ENCODE measurements at regions not wholly inside any gene's neighbourhood (a gene's known extent, or its start where the extent isn't known, plus 50 kb on each side); places are given as distances from the start of the nearest gene placed in this dataset.

DNA sequence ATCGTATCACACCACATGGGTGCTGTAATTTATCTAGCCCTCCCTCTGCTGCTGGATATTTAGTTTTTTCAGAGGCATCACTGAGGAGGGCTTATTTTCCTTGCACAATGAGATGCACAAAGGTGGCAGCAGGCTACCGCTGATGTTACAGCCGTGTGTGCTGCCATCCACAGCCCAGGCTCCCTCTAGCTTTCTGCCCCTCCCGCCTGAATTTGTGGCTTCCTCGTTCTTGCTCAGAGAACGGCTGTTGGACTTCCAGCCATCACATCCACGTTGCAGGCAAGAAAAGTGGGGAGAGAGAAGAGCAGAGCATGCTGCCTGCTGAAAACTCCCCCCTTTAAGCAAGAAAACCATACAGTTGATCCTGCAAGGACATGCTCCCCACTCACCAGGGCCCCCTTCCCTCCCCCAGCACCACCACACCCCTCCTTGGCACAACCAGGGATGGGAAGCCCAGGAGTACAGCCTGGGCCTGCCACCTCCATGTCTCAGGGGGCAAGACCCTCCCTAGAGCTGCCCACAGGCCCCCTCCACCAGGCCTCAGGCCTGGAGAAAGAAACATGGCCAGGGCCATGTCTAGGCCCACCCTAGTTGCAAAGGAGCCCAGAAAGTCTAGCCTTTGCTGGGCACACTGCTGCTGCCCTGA is 102.6 kb downstream of the MRPL14 start:
- Histone ChIP-seq H3K79me2 (ENCODE audit: insufficient read depth, low read length) (no peaks in the 10 kb centered on the region), H3K4me3 (ENCODE audit: low read length, poor library complexity, severe bottlenecking) (no peak overlapping the region), H3K9ac (ENCODE audit: low read depth, low read length, poor library complexity, severe bottlenecking) (peak overlapping the region; percentile 34), H3K27me3 (ENCODE audit: insufficient read depth, low read length, poor library complexity, severe bottlenecking) (no peaks in the 10 kb centered on the region), H3K36me3 (ENCODE audit: insufficient read depth, low read length) (no peaks in the 10 kb centered on the region), H3K4me1 (ENCODE audit: insufficient read depth, low read length, poor library complexity, severe bottlenecking) (peaks cover 9% of the 10 kb centered on the region), H3K9me3 (ENCODE audit: insufficient read depth, low read depth, low read length) (no peaks in the 10 kb centered on the region), H4K20me1 (ENCODE audit: insufficient read depth, low read length, poor library complexity, severe bottlenecking) (no peaks in the 10 kb centered on the region), H3F3A (ENCODE audit: low read depth) (no peaks in the 10 kb centered on the region), H3K4me2 (ENCODE audit: low read depth, low read length, poor library complexity, severe bottlenecking) (peak overlapping the region; percentile 36), H3K9me2 (replicated peaks; ENCODE audit: low read depth, low read length) (no peaks in the 10 kb centered on the region), H2AFZ (ENCODE audit: low read length) (peak overlapping the region; percentile 16; the same call in 1 of the 2 replicates)
- no peak for TF ChIP-seq EZH2phosphoT487 (IDR thresholded peaks at IDR 0.05; ENCODE audit: borderline replicate concordance)
- TF ChIP-seq, protein P1, sequence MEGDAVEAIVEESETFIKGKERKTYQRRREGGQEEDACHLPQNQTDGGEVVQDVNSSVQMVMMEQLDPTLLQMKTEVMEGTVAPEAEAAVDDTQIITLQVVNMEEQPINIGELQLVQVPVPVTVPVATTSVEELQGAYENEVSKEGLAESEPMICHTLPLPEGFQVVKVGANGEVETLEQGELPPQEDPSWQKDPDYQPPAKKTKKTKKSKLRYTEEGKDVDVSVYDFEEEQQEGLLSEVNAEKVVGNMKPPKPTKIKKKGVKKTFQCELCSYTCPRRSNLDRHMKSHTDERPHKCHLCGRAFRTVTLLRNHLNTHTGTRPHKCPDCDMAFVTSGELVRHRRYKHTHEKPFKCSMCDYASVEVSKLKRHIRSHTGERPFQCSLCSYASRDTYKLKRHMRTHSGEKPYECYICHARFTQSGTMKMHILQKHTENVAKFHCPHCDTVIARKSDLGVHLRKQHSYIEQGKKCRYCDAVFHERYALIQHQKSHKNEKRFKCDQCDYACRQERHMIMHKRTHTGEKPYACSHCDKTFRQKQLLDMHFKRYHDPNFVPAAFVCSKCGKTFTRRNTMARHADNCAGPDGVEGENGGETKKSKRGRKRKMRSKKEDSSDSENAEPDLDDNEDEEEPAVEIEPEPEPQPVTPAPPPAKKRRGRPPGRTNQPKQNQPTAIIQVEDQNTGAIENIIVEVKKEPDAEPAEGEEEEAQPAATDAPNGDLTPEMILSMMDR (conservative IDR thresholded peaks at IDR 0.05; ENCODE audit: low read length) = no peak

DNA sequence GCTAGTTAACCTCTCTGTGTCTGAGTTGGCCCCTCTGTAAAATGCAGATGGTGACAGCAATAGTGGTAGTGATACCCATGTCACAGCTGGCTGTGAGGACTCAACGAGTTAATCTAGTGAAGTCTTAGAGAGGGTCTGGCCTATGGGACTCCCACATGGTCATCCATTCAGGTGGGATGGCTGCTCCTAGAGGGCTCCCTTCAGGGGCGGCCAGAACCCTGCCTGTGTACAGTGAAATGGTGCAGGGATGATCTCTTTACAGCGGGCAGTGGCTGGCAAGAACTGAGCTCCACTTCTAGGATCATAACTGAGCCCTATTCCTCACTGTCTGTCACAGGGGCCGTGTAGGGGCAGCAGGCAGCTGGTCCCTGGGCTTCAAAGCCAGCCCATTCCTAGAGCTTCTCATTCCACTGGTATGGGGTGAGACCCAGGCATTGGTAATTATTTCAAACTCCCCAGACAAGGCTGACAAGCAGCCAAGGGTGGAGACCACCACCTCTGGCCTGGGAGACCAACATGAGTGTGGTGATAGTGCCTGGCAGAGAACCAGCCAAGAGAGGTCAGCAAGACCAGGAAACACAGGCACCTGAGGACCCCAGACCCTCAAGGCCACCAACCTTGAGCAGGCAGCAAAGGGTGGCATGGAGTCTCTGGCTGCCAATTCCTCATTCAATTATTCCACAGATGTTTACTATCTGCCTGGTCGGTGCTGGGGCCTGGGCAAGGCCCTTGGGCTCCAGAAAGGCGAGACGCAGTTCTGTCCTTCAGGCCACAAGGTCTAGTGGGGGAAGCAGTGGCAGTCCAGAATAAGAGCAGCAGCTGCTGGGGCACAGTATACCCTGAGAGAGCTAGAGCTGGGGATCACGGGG is 103.4 kb downstream of the MRPL14 start:
- no peaks in the 10 kb centered on the region for H3K27me3 ChIP-seq (ENCODE audit: insufficient read depth, low read length, poor library complexity, severe bottlenecking)
- H3F3A ChIP-seq (ENCODE audit: low read depth) = no peaks in the 10 kb centered on the region
- H4K20me1 ChIP-seq (ENCODE audit: insufficient read depth, low read length, poor library complexity, severe bottlenecking) = no peaks in the 10 kb centered on the region
- no peak overlapping the region for H3K4me3 ChIP-seq (ENCODE audit: low read length, poor library complexity, severe bottlenecking)
- H3K4me1 ChIP-seq (ENCODE audit: insufficient read depth, low read length, poor library complexity, severe bottlenecking) = peaks cover 9% of the 10 kb centered on the region
- no peak overlapping the region for H3K9ac ChIP-seq (ENCODE audit: low read depth, low read length, poor library complexity, severe bottlenecking)
- TF ChIP-seq EZH2phosphoT487 (IDR thresholded peaks at IDR 0.05; ENCODE audit: borderline replicate concordance) = no peak
- TF ChIP-seq, protein P1 (conservative IDR thresholded peaks at IDR 0.05; ENCODE audit: low read length) = no peak
- no peaks in the 10 kb centered on the region for H3K36me3 ChIP-seq (ENCODE audit: insufficient read depth, low read length)
- no peaks in the 10 kb centered on the region for H3K9me2 ChIP-seq (replicated peaks; ENCODE audit: low read depth, low read length)
- H3K4me2 ChIP-seq (ENCODE audit: low read depth, low read length, poor library complexity, severe bottlenecking) = no peak overlapping the region
- 0 out of 2 replicates have a peak overlapping the region, but pooled peaks have one; percentile 16 for H2AFZ ChIP-seq (ENCODE audit: low read length)
- no peaks in the 10 kb centered on the region for H3K9me3 ChIP-seq (ENCODE audit: insufficient read depth, low read depth, low read length)
- no peaks in the 10 kb centered on the region for H3K79me2 ChIP-seq (ENCODE audit: insufficient read depth, low read length)

DNA sequence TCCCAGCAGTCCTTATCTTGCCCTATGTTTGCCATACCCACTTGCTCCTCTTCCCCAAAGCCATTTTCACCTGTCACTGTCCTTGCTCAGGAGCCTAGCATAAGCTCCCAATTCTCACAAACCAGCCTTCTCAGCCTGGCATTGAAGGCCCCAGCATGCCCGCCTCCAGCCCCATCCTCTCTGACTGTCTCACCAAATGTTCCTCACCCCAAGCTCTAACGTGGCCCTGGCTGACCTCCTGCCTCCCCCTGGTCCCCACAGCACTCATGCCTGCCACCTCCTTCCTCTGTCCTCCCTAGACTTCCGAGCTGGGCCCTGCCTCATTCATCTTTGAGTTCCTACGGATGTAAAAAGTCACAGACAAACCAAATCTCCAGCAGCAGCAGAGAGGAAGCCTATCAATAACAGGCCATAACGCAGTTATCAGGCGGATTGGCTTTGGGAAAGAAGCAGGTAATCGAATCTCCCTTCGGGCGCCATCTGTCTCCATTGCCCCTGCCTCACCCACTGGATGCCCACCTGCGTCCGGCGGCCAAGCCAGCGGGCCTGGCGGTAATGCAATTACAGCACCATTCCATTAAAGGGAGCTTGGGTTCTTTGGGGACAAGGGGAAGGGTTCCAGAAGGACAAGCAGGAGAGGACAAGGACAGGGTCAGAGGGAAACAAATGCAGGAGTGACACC is 104.4 kb downstream of the MRPL14 start:
- no peak overlapping the region for H2AFZ ChIP-seq (ENCODE audit: low read length)
- H3K4me2 ChIP-seq (ENCODE audit: low read depth, low read length, poor library complexity, severe bottlenecking) = no peak overlapping the region
- H3K9ac ChIP-seq (ENCODE audit: low read depth, low read length, poor library complexity, severe bottlenecking) = no peak overlapping the region
- no peaks in the 10 kb centered on the region for H3K36me3 ChIP-seq (ENCODE audit: insufficient read depth, low read length)
- no peaks in the 10 kb centered on the region for H3K27me3 ChIP-seq (ENCODE audit: insufficient read depth, low read length, poor library complexity, severe bottlenecking)
- TF ChIP-seq EZH2phosphoT487 (IDR thresholded peaks at IDR 0.05; ENCODE audit: borderline replicate concordance) = no peak
- TF ChIP-seq, protein P1 (conservative IDR thresholded peaks at IDR 0.05; ENCODE audit: low read length) = no peak
- H3K4me1 ChIP-seq (ENCODE audit: insufficient read depth, low read length, poor library complexity, severe bottlenecking) = peaks cover 9% of the 10 kb centered on the region
- H4K20me1 ChIP-seq (ENCODE audit: insufficient read depth, low read length, poor library complexity, severe bottlenecking) = no peaks in the 10 kb centered on the region
- H3F3A ChIP-seq (ENCODE audit: low read depth) = no peaks in the 10 kb centered on the region
- H3K4me3 ChIP-seq (ENCODE audit: low read length, poor library complexity, severe bottlenecking) = no peak overlapping the region
- H3K79me2 ChIP-seq (ENCODE audit: insufficient read depth, low read length) = no peaks in the 10 kb centered on the region
- no peaks in the 10 kb centered on the region for H3K9me3 ChIP-seq (ENCODE audit: insufficient read depth, low read depth, low read length)
- no peaks in the 10 kb centered on the region for H3K9me2 ChIP-seq (replicated peaks; ENCODE audit: low read depth, low read length)
